ENCODE measurements at regions not wholly inside any gene's neighbourhood (a gene's known extent, or its start where the extent isn't known, plus 50 kb on each side); places are given as distances from the start of the nearest gene placed in this dataset.

- Histone ChIP-seq H3K4me3 (ENCODE audit: low read depth, low read length) (no peak overlapping the region), H3K27ac (no peak overlapping the region), H3K27me3 (replicated peaks) (no peaks in the 10 kb centered on the region), H3K36me3 (replicated peaks) (no peaks in the 10 kb centered on the region)
- in situ Hi-C loops (cut with HindIII; ENCODE audit: low pct_ligation_motif_present, low sequenced_read_pairs): no loop called here
- DNase-seq: no peak
- TF ChIP-seq CTCF (IDR thresholded peaks at IDR 0.05; ENCODE audit: low read depth, low read length, missing control alignments): no peak
Measured at GRCh38 chr9:99296291-99296951, 74.3 kb downstream of the SEC61B start.

GRCh38 chr9:99298614-99299013 lies 76.5 kb downstream of the SEC61B start:
- Histone ChIP-seq H3K27me3 (replicated peaks) (no peaks in the 10 kb centered on the region), H3K27ac (no peak overlapping the region), H3K36me3 (replicated peaks) (no peaks in the 10 kb centered on the region), H3K4me3 (ENCODE audit: low read depth, low read length) (no peak overlapping the region)
- no peak for DNase-seq
- TF ChIP-seq CTCF (IDR thresholded peaks at IDR 0.05; ENCODE audit: low read depth, low read length, missing control alignments): no peak
- in situ Hi-C loops (cut with HindIII; ENCODE audit: low pct_ligation_motif_present, low sequenced_read_pairs): no loop called here

- no peak overlapping the region for H3K27ac ChIP-seq
- H3K4me3 ChIP-seq (ENCODE audit: low read depth, low read length): no peak overlapping the region
- H3K27me3 ChIP-seq (replicated peaks): no peaks in the 10 kb centered on the region
- DNase-seq: peak; percentile 66
- in situ Hi-C loops (cut with HindIII; ENCODE audit: low pct_ligation_motif_present, low sequenced_read_pairs): no loop called here
- no peaks in the 10 kb centered on the region for H3K36me3 ChIP-seq (replicated peaks)
- peak; percentile 7 for TF ChIP-seq CTCF (IDR thresholded peaks at IDR 0.05; ENCODE audit: low read depth, low read length, missing control alignments)
Measured at GRCh38 chr9:99299211-99300102, 77.4 kb downstream of the SEC61B start.

- Histone ChIP-seq H3K27me3 (replicated peaks) (no peaks in the 10 kb centered on the region), H3K4me3 (ENCODE audit: low read depth, low read length) (no peak overlapping the region), H3K27ac (no peak overlapping the region), H3K36me3 (replicated peaks) (no peaks in the 10 kb centered on the region)
- in situ Hi-C loops (cut with HindIII; ENCODE audit: low pct_ligation_motif_present, low sequenced_read_pairs): no loop called here
- DNase-seq: no peak
- TF ChIP-seq CTCF (IDR thresholded peaks at IDR 0.05; ENCODE audit: low read depth, low read length, missing control alignments): no peak
Measured at GRCh38 chr9:99300103-99300439, 78.0 kb downstream of the SEC61B start.

- DNase-seq: no peak
- H3K36me3 ChIP-seq (replicated peaks): no peaks in the 10 kb centered on the region
- H3K4me3 ChIP-seq (ENCODE audit: low read depth, low read length): no peak overlapping the region
- no peaks in the 10 kb centered on the region for H3K27me3 ChIP-seq (replicated peaks)
- in situ Hi-C loops (cut with HindIII; ENCODE audit: low pct_ligation_motif_present, low sequenced_read_pairs): no loop called here
- no peak for TF ChIP-seq CTCF (IDR thresholded peaks at IDR 0.05; ENCODE audit: low read depth, low read length, missing control alignments)
- no peak overlapping the region for H3K27ac ChIP-seq
Measured at GRCh38 chr9:99300603-99301002, 78.5 kb downstream of the SEC61B start.

All from brain microvascular endothelial cell (primary cell).